ENCODE measurements at regions not wholly inside any gene's neighbourhood (a gene's known extent, or its start where the extent isn't known, plus 50 kb on each side); places are given as distances from the start of the nearest gene placed in this dataset.

- TF ChIP-seq POLR2A (IDR thresholded peaks at IDR 0.05) (no peak), CTCF (IDR thresholded peaks at IDR 0.05) (no peak)
Observed at GRCh38 chr18:75531851-75532459, 104.5 kb upstream of the SMIM21 start.
